HFF-Myc (cell line): ENCODE measurements at regions not wholly inside any gene's neighbourhood (a gene's known extent, or its start where the extent isn't known, plus 50 kb on each side); places are given as distances from the start of the nearest gene placed in this dataset.

Experiments
- DNase-seq: peaks from one replicate; pipeline ENCODE4 v3.0.0-alpha.2; 2011; ENCODE audit warnings: low read depth; ENCODE audit errors: extremely low read depth
- H3K4me3 ChIP-seq: replicated peaks from 2 replicates; pipeline ENCODE4 v1.5.1; 2011; ENCODE audit warnings: low read depth, mild to moderate bottlenecking, control low read depth, low read length
- TF ChIP-seq, protein P1 (sequence below): IDR thresholded peaks from 2 replicates; pipeline ENCODE4 v1.5.1; 2012; ENCODE audit warnings: mild to moderate bottlenecking, low read depth, low read length, control low read depth; ENCODE audit errors: missing control alignments

DNA sequence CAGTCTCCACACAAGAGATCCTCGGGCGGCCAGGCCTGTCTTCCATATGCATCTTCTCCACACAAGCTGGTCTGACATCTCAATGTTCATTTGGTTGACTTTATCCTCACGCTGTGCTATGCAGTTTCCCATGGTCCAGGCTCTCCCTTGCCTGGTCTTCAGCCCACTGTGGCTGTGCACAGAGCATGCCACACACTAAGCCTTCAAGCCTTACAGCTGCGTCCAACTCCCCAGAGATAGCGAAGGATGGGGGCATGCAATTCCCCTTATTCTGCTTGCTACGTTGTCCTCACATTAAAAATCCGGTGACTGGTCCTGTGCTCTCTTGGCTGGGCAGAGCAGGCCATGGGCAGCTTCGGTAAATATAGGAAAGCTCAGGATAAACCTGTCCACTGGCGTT, 188.7 kb upstream of the TCERG1L start:
- TF ChIP-seq, protein P1, sequence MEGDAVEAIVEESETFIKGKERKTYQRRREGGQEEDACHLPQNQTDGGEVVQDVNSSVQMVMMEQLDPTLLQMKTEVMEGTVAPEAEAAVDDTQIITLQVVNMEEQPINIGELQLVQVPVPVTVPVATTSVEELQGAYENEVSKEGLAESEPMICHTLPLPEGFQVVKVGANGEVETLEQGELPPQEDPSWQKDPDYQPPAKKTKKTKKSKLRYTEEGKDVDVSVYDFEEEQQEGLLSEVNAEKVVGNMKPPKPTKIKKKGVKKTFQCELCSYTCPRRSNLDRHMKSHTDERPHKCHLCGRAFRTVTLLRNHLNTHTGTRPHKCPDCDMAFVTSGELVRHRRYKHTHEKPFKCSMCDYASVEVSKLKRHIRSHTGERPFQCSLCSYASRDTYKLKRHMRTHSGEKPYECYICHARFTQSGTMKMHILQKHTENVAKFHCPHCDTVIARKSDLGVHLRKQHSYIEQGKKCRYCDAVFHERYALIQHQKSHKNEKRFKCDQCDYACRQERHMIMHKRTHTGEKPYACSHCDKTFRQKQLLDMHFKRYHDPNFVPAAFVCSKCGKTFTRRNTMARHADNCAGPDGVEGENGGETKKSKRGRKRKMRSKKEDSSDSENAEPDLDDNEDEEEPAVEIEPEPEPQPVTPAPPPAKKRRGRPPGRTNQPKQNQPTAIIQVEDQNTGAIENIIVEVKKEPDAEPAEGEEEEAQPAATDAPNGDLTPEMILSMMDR, result no peak
- H3K4me3 ChIP-seq, result no peak overlapping the region
- no peak for DNase-seq

DNA sequence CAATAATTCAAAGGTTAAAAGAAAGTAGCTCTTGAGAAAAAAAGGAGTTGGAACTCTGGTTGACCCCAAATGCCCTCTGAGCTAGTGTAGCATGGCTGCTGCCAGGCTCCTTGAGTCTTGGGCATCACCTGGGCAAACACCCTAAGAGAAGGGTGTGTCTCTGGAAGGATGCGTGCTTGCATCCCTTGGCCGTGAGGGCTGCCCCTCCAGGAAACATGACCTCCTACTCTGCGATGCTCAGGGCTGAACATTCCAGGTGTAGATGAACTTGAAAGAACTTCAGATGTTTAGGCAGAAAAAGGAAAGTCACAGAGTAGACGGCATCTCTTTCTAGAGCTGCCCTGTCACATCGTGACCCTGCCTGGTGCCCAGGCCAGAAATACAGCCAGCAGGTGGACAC, 189.4 kb upstream of the TCERG1L start:
- no peak overlapping the region for H3K4me3 ChIP-seq
- DNase-seq, result no peak
- TF ChIP-seq, protein P1, result no peak

DNA sequence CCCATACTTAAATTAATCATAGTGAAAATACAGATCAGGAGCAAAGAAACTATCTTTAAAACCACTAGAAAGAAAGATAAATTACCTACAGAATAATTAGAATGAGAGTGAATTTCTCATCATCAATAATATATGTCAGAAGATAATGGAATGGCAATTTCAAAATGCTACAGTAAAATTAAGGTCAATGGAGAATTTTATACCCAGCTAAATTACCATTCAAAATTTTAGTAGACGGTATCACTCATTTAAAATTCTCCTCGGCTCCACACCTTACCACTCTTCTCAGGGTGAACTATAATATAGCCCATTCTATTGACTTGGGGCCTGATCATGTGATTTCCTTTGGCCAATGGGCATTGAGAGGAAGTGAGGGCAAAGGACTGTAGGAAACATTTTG, 192.5 kb upstream of the TCERG1L start:
- no peak overlapping the region for H3K4me3 ChIP-seq
- TF ChIP-seq, protein P1, result no peak
- DNase-seq, result no peak

DNA sequence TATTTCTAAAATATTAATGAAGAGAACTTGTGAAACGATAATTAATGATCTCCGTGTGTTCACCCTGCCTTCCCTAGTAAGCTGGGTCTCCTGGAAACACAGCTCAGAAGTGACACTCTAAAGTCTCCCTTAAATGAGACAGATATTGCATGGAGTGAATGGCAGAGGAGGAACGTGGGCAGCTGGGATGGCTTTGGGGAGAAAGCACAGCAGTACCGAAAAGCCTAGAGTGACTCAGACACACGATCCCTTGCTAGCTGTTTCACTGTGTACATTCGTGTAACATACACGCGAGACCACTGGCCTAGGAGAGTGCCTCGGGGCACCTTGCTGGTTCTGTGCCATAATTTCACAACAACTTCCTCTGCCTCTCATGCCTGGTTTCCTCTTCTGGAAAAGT, 199.9 kb upstream of the TCERG1L start:
- TF ChIP-seq, protein P1, result no peak
- no peak overlapping the region for H3K4me3 ChIP-seq
- DNase-seq, result no peak

DNA sequence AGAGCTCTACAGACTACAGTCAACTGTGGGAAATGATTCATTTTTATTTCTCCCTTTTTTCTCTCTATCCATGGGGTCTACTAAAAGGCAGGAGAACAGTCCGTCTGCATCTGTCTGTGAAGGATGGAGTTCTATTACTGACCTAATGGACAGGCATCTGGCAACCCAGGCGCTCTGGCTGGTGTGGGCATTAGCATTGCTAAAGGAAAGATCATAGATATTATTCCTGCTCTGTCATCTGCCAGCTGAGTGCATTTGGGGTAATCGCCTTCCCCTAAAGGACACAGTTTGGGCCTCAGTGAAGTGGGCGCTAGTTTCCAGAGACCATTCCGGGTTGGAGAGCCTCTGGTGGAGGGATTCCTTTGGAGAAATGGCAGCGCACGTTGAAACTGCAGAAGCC, 201.3 kb upstream of the TCERG1L start:
- no peak overlapping the region for H3K4me3 ChIP-seq
- no peak for DNase-seq
- TF ChIP-seq, protein P1, result no peak

DNA sequence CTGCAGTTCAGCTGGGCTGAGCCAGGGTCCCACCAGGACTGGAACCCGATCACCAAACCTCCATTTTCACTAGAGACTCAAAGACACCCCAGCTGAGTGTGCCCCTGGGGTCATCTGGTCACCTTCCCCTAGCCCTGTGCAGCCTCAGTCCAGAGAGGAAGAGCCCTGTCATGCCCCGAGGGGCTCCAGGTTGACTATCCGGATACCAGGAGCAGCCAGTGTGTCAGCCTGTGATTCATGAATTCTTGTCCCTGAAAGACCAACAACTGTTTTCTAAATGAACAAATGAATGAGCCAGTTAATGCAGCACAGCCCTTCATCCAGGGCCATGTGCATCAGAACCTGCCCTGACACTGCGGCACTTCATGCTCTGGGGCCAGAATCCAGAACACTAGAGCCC, 201.9 kb upstream of the TCERG1L start:
- DNase-seq, result no peak
- H3K4me3 ChIP-seq, result no peak overlapping the region
- TF ChIP-seq, protein P1, result no peak

DNA sequence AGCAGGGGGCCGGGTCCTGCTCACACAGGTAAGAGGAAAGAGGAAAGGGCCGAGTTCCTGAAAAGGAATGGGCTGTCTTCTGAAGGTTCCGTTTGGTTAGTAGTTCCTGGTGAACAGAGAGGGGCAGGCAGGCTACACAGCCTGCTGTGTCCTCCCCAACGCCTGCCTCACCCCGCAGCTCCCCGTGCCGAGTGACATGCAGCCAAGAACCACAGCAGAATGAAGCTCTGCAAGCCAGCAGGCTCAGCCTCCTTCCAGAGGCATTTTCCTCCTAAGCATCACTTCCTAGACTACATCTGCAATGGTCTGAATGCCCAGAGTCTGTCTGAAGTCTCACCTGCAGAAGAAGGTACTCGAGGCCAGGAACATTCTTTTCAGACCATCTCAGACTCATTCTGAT, 202.4 kb upstream of the TCERG1L start:
- DNase-seq, result no peak
- H3K4me3 ChIP-seq, result no peak overlapping the region
- TF ChIP-seq, protein P1, result no peak
